Ishikawa (cell line): ENCODE measurements at regions not wholly inside any gene's neighbourhood (a gene's known extent, or its start where the extent isn't known, plus 50 kb on each side); places are given as distances from the start of the nearest gene placed in this dataset.

Source experiments
- CEBPB ChIP-seq: IDR thresholded peaks from 2 replicates; pipeline ENCODE4 v1.6.1; 2012
- CREB1 ChIP-seq: IDR thresholded peaks from 2 replicates; pipeline ENCODE4 v1.6.1; 2012; ENCODE audit warnings: low read depth
- EGR1 ChIP-seq: IDR thresholded peaks from 2 replicates; pipeline ENCODE4 v1.6.1; 2012
- EP300 ChIP-seq: IDR thresholded peaks from 2 replicates; pipeline ENCODE4 v1.6.1; 2012; ENCODE audit warnings: borderline replicate concordance
- FOXM1 ChIP-seq: IDR thresholded peaks from 2 replicates; pipeline ENCODE4 v1.6.1; 2012; ENCODE audit warnings: low read depth, borderline replicate concordance
- NFIC ChIP-seq: IDR thresholded peaks from 2 replicates; pipeline ENCODE4 v1.6.1; 2012
- RAD21 ChIP-seq: IDR thresholded peaks from 2 replicates; pipeline ENCODE4 v1.6.1; 2012; ENCODE audit warnings: low read depth
- TAF1 ChIP-seq: IDR thresholded peaks from 2 replicates; pipeline ENCODE4 v1.6.1; 2012; ENCODE audit warnings: low read depth, mild to moderate bottlenecking
- TCF12 ChIP-seq: IDR thresholded peaks from 2 replicates; pipeline ENCODE4 v1.6.1; 2012; ENCODE audit warnings: low read depth
- TEAD4 ChIP-seq: IDR thresholded peaks from 2 replicates; pipeline ENCODE4 v1.6.1; 2012
- YY1 ChIP-seq: IDR thresholded peaks from 2 replicates; pipeline ENCODE4 v1.6.1; 2012; ENCODE audit warnings: low read depth
- ZBTB7A ChIP-seq: IDR thresholded peaks from 2 replicates; pipeline ENCODE4 v1.6.1; 2012; ENCODE audit warnings: low read depth
- TF ChIP-seq, protein P1 (sequence below): IDR thresholded peaks from 2 replicates; pipeline ENCODE4 v1.6.1; 2012
- TF ChIP-seq, protein P2 (sequence below): IDR thresholded peaks from 2 replicates; pipeline ENCODE4 v1.6.1; 2012
- TF ChIP-seq, protein P3 (sequence below): IDR thresholded peaks from 2 replicates; pipeline ENCODE4 v1.6.1; 2012; ENCODE audit warnings: low read depth, mild to moderate bottlenecking

DNA sequence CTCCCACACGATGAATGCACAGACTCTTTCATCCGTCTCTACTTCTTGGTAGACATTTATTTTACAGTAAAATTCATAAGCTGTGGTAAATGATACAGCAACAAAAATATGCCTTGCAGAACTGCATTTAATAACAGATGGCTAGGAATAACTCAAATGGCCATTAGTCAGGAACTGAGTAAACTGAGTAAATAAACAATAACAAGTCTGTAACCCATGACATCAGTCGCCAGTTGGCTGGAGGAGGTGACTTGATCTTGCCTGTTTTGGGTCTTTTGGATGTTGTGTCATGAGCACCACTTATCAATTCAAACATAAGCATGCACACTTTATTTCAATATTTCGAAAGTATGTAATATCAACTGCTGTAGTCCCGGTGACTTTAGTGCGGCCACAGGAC lies 632.6 kb upstream of the ARGLU1 start:
- TF ChIP-seq, protein P1, sequence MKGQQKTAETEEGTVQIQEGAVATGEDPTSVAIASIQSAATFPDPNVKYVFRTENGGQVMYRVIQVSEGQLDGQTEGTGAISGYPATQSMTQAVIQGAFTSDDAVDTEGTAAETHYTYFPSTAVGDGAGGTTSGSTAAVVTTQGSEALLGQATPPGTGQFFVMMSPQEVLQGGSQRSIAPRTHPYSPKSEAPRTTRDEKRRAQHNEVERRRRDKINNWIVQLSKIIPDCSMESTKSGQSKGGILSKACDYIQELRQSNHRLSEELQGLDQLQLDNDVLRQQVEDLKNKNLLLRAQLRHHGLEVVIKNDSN = no peak
- TF ChIP-seq CEBPB (no peak), NFIC (no peak), CREB1 (no peak), TAF1 (no peak), EP300 (no peak), TEAD4 (no peak), ZBTB7A (no peak), TCF12 (no peak), FOXM1 (no peak), EGR1 (no peak), RAD21 (no peak), YY1 (no peak)
- TF ChIP-seq, protein P2, sequence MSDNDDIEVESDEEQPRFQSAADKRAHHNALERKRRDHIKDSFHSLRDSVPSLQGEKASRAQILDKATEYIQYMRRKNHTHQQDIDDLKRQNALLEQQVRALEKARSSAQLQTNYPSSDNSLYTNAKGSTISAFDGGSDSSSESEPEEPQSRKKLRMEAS = no peak
- TF ChIP-seq, protein P3, sequence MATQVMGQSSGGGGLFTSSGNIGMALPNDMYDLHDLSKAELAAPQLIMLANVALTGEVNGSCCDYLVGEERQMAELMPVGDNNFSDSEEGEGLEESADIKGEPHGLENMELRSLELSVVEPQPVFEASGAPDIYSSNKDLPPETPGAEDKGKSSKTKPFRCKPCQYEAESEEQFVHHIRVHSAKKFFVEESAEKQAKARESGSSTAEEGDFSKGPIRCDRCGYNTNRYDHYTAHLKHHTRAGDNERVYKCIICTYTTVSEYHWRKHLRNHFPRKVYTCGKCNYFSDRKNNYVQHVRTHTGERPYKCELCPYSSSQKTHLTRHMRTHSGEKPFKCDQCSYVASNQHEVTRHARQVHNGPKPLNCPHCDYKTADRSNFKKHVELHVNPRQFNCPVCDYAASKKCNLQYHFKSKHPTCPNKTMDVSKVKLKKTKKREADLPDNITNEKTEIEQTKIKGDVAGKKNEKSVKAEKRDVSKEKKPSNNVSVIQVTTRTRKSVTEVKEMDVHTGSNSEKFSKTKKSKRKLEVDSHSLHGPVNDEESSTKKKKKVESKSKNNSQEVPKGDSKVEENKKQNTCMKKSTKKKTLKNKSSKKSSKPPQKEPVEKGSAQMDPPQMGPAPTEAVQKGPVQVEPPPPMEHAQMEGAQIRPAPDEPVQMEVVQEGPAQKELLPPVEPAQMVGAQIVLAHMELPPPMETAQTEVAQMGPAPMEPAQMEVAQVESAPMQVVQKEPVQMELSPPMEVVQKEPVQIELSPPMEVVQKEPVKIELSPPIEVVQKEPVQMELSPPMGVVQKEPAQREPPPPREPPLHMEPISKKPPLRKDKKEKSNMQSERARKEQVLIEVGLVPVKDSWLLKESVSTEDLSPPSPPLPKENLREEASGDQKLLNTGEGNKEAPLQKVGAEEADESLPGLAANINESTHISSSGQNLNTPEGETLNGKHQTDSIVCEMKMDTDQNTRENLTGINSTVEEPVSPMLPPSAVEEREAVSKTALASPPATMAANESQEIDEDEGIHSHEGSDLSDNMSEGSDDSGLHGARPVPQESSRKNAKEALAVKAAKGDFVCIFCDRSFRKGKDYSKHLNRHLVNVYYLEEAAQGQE = no peak

DNA sequence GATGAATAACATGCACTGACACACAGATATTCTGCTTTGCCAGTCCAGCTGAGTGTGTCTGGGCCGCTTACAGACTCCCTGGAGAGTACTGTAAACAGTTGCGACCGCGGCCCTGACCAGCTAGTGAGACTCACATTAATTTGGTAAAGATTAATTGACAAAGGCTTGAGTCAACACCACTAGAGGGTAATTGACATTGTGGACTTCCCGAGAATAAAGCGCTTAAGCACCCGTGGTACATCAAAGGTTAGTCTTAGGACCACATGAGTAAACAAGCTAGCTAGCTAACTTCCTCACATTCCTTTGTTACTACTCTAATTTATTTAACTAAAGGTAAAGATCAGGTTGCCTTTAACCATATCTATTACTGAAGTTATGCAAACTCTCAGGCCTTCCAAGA lies 624.4 kb upstream of the ARGLU1 start:
- TF ChIP-seq CEBPB = no peak
- no peak for TF ChIP-seq FOXM1
- no peak for TF ChIP-seq NFIC
- TF ChIP-seq, protein P2 = no peak
- TF ChIP-seq, protein P1 = no peak
- TF ChIP-seq, protein P3 = no peak
- TF ChIP-seq CREB1 = no peak
- TF ChIP-seq RAD21 = no peak
- TF ChIP-seq ZBTB7A = no peak
- no peak for TF ChIP-seq TAF1
- no peak for TF ChIP-seq YY1

DNA sequence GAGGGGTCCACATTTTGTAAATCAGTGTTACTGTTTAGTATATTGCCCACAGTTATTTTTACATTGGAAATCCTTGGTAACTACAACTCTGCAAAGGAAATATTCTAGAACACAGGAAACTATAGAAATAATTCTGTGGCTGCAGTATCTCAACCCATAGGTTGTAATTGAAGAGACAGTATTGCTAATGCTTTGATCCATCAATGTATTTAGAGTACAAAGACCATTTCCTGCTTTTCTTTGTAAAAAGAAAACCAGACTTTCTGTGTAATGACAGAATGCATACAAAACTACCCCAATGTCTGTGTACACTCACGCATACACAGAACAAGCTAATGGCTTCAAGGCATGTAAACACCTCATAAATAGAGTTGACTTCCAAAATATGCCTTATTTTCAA lies 622.1 kb upstream of the ARGLU1 start:
- TF ChIP-seq, protein P2 = no peak
- TF ChIP-seq YY1 = no peak
- TF ChIP-seq EGR1 = no peak
- no peak for TF ChIP-seq CREB1
- no peak for TF ChIP-seq EP300
- TF ChIP-seq TAF1 = no peak
- TF ChIP-seq NFIC = no peak
- TF ChIP-seq TEAD4 = no peak
- no peak for TF ChIP-seq CEBPB
- TF ChIP-seq, protein P3 = no peak
- TF ChIP-seq TCF12 = no peak
- TF ChIP-seq FOXM1 = no peak
- TF ChIP-seq RAD21 = no peak

DNA sequence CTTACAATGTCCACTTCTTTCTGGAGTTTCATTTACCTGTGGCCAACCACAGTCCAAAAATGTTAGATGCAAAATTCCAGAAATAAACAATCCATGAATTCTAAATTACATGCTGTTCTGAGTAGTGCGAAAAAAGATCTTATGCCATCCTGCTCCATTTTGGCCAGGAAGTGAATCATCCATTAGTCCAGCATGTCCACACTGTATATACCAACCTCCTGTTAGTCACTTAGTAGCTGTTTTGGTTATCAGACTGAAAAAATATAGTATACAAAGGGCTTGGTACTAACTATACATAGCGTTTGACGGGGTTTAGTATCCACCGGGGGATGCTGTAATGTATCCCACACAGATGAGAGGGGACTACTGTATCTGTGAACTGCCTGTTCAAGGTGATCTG lies 618.0 kb upstream of the ARGLU1 start:
- TF ChIP-seq EGR1 (no peak), ZBTB7A (no peak), TCF12 (no peak), FOXM1 (no peak), NFIC (no peak)
- TF ChIP-seq, protein P3 = no peak
